ENCODE measurements at regions not wholly inside any gene's neighbourhood (a gene's known extent, or its start where the extent isn't known, plus 50 kb on each side); places are given as distances from the start of the nearest gene placed in this dataset.

DNA sequence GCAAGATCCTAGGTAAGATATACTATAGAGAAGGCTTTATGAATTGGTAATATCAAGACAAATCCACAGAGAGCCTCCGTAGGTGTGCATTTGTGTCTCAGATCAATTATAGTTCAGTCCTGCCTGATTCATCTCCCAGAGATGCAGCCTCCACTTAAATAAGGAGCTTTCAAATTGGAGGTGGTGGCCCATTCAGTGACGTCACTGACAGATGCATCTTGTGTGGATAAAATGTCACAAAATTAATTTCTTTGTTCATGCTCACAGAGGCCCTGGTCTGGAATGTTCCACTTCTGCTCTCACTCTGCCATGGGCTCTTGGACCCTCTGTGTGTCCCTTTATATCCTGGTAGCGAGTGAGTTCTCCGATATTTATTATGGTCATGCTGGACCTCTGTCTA is 157.1 kb upstream of the PRSS58 start:
- no peak overlapping the region for H3K4me3 ChIP-seq
- intact Hi-C loops (cut with DNase I; ENCODE audit: low total_unique reads) (no loop called here), in situ Hi-C loops (cut with MboI; ENCODE audit: low pct_ligation_motif_present in 1 of 4, low pct_unique_long_range_greater_than_20kb in 1 of 4, low sequenced_read_pairs in 3 of 4) (no loop called here)
- H3K27me3 ChIP-seq: no peaks in the 10 kb centered on the region
- no peaks in the 10 kb centered on the region for H3K9me3 ChIP-seq
- TF ChIP-seq EP300 (IDR thresholded peaks at IDR 0.05; ENCODE audit: low read depth) (no peak), POLR2AphosphoS5 (IDR thresholded peaks at IDR 0.05) (no peak), POLR2A (IDR thresholded peaks at IDR 0.05) (no peak)
- TF ChIP-seq, protein P1, sequence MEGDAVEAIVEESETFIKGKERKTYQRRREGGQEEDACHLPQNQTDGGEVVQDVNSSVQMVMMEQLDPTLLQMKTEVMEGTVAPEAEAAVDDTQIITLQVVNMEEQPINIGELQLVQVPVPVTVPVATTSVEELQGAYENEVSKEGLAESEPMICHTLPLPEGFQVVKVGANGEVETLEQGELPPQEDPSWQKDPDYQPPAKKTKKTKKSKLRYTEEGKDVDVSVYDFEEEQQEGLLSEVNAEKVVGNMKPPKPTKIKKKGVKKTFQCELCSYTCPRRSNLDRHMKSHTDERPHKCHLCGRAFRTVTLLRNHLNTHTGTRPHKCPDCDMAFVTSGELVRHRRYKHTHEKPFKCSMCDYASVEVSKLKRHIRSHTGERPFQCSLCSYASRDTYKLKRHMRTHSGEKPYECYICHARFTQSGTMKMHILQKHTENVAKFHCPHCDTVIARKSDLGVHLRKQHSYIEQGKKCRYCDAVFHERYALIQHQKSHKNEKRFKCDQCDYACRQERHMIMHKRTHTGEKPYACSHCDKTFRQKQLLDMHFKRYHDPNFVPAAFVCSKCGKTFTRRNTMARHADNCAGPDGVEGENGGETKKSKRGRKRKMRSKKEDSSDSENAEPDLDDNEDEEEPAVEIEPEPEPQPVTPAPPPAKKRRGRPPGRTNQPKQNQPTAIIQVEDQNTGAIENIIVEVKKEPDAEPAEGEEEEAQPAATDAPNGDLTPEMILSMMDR (IDR thresholded peaks at IDR 0.05): no peak
- H3K36me3 ChIP-seq: no peaks in the 10 kb centered on the region
- no peak for DNase-seq
- WGBS, 2 donors (ENCODE audit: low coverage in 1 of 2): 84 to 100% methylated on average over 2 to 4 of the region's 4 CpGs
- H3K27ac ChIP-seq: no peak overlapping the region
- peaks cover 0 to 11% (median 0%) of the 10 kb centered on the region in 4 donors for H3K4me1 ChIP-seq

DNA sequence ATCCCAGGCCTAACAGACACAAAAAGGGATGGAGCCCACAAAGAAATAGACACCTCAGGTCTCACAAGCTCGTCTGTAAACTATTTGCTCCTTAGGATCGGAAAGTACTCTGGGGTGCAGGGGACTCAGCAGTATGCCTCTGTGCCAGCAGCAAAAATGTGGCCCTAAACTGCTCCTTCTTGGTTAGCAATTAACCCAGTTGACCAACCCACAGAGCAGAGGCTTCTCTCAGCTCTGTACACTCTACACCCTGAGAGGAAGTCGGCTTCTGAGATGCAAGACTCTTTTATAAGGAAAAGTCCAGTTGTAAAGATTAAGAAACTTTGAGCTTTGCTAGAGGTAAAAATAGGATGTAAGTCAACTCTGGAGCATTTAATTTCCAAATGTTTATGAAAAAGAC is 156.3 kb upstream of the PRSS58 start:
- WGBS, 2 donors (ENCODE audit: low coverage in 1 of 2): 56 to 58% methylated on average over 3 of the region's 3 CpGs
- Histone ChIP-seq H3K4me1 (peaks cover 0 to 11% (median 0%) of the 10 kb centered on the region in 4 donors), H3K4me3 (no peak overlapping the region), H3K36me3 (no peaks in the 10 kb centered on the region), H3K9me3 (no peaks in the 10 kb centered on the region), H3K27ac (no peak overlapping the region), H3K27me3 (no peaks in the 10 kb centered on the region)
- DNase-seq: no peak
- in situ Hi-C loops (cut with MboI; ENCODE audit: low pct_ligation_motif_present in 1 of 4, low pct_unique_long_range_greater_than_20kb in 1 of 4, low sequenced_read_pairs in 3 of 4) (no loop called here), intact Hi-C loops (cut with DNase I; ENCODE audit: low total_unique reads) (no loop called here)
- TF ChIP-seq, protein P1 (IDR thresholded peaks at IDR 0.05): no peak
- TF ChIP-seq EP300 (IDR thresholded peaks at IDR 0.05; ENCODE audit: low read depth): no peak
- no peak for TF ChIP-seq POLR2AphosphoS5 (IDR thresholded peaks at IDR 0.05)
- no peak for TF ChIP-seq POLR2A (IDR thresholded peaks at IDR 0.05)

DNA sequence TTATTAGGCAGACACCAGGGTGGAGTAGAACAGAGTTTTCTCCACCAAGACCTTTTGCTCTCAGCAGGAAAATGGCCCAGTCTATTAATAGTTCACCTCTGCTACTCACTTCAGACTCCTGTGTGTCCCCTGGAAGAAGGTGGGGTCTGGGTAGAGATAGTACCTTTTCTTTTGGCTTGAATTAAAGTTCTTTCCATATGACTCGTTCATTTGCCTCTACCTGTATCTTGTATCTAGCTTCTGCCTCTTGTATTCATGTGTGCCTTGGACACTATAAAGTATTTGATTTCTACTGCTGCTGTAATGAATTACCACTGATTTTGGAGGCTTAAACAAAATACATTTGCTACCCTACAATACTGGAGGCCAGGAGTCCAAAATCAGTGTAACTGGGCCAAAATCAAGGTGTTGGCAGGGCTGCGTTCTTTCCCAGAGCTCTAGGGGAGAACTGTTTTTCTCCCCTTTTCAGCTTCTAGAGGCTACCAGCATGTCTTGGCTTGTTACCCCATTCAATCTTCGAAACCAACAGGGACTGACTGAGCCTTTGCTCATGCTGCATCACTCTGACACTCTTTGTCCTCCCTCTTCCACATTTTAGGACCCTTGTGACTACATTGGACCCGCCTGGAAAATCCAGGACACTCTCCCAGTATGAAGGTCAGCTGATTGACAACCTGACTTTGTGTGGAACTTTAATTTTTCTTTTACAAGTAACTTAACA is 155.6 kb upstream of the PRSS58 start:
- 67 to 92% methylated on average over 3 to 4 of the region's 4 CpGs for WGBS, 2 donors (ENCODE audit: low coverage in 1 of 2)
- TF ChIP-seq, protein P1 (IDR thresholded peaks at IDR 0.05): no peak
- TF ChIP-seq POLR2A (IDR thresholded peaks at IDR 0.05) (no peak), POLR2AphosphoS5 (IDR thresholded peaks at IDR 0.05) (no peak), EP300 (IDR thresholded peaks at IDR 0.05; ENCODE audit: low read depth) (no peak)
- intact Hi-C loops (cut with DNase I; ENCODE audit: low total_unique reads): no loop called here
- in situ Hi-C loops (cut with MboI; ENCODE audit: low pct_ligation_motif_present in 1 of 4, low pct_unique_long_range_greater_than_20kb in 1 of 4, low sequenced_read_pairs in 3 of 4): no loop called here
- DNase-seq: no peak
- H3K9me3 ChIP-seq: no peaks in the 10 kb centered on the region
- H3K36me3 ChIP-seq: no peaks in the 10 kb centered on the region
- peaks cover 0 to 10% (median 0%) of the 10 kb centered on the region in 4 donors for H3K4me1 ChIP-seq
- H3K27me3 ChIP-seq: no peaks in the 10 kb centered on the region
- no peak overlapping the region for H3K27ac ChIP-seq
- H3K4me3 ChIP-seq: no peak overlapping the region

DNA sequence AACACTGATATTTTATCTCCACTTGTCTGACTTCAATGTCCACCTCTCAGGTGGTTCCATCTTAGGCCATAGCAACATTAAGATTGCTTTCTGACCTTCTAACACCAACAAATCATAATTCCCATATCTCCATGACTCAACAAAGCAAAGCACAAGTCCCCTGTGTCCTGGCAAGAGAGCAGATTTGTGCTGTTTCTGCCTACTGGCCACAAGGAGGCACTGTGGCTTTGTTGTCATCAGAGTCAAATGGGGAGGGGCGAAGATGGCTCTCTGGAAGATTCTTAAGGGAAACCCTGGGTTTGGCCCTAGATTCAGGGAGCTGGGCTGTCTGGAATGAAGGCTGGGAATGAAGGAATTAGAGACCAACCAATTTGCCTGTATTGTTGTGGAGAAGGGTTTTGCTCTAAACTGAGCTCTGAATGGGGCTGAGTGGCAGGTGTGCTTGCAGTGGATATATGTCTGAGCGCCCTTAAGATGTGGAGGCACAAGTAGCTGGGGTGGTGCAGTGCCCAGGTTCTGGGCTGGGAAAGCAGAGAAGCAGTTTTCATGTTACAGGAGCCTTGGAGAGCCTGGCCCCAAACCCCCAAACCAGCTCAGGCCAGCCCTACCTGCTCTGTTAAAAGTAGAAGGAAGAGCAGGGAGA is 154.8 kb upstream of the PRSS58 start:
- DNase-seq: no peak
- Histone ChIP-seq H3K4me1 (peaks cover 0 to 6% (median 0%) of the 10 kb centered on the region in 4 donors), H3K27me3 (no peaks in the 10 kb centered on the region), H3K9me3 (no peaks in the 10 kb centered on the region), H3K4me3 (no peak overlapping the region), H3K27ac (no peak overlapping the region), H3K36me3 (no peaks in the 10 kb centered on the region)
- intact Hi-C loops (cut with DNase I; ENCODE audit: low total_unique reads) (no loop called here), in situ Hi-C loops (cut with MboI; ENCODE audit: low pct_ligation_motif_present in 1 of 4, low pct_unique_long_range_greater_than_20kb in 1 of 4, low sequenced_read_pairs in 3 of 4) (no loop called here)
- WGBS, 2 donors (ENCODE audit: low coverage in 1 of 2): 36 to 79% methylated on average over 1 to 2 of the region's 2 CpGs
- no peak for TF ChIP-seq POLR2AphosphoS5 (IDR thresholded peaks at IDR 0.05)
- TF ChIP-seq, protein P1 (IDR thresholded peaks at IDR 0.05): peak in 4 of 5 experiments; percentile 40 to 51 (median 44)
- TF ChIP-seq EP300 (IDR thresholded peaks at IDR 0.05; ENCODE audit: low read depth): no peak
- no peak for TF ChIP-seq POLR2A (IDR thresholded peaks at IDR 0.05)
